GM19351 (cell line): ENCODE measurements at regions not wholly inside any gene's neighbourhood (a gene's known extent, or its start where the extent isn't known, plus 50 kb on each side); places are given as distances from the start of the nearest gene placed in this dataset.

Source experiments
- ATAC-seq: cut with Tn5 transposase; IDR thresholded peaks from one replicate; pipeline ENCODE4 v1.9.1; 2021; ENCODE audit warnings: mild to moderate bottlenecking, moderate library complexity; ENCODE audit not compliant: unreplicated experiment

- no peak for ATAC-seq
Observed at GRCh38 chr21:39029900-39030884, 153.1 kb downstream of the PSMG1 start.

- ATAC-seq: no peak
Observed at GRCh38 chr21:39029086-39029755, 154.0 kb downstream of the PSMG1 start.

- ATAC-seq: no peak
Observed at GRCh38 chr21:39025198-39025597, 158.1 kb downstream of the PSMG1 start.

GRCh38 chr21:39024538-39024937 lies 158.7 kb downstream of the PSMG1 start:
- ATAC-seq: no peak

GRCh38 chr21:39022863-39023693 lies 160.2 kb downstream of the PSMG1 start:
- no peak for ATAC-seq

GRCh38 chr21:39022466-39022862 lies 160.8 kb downstream of the PSMG1 start:
- ATAC-seq: no peak

- ATAC-seq: no peak
Observed at GRCh38 chr21:39022035-39022434, 161.2 kb downstream of the PSMG1 start.

GRCh38 chr21:39021478-39021832 lies 161.8 kb downstream of the PSMG1 start:
- no peak for ATAC-seq

GRCh38 chr21:39020751-39021477 lies 162.3 kb downstream of the PSMG1 start:
- ATAC-seq: no peak

GRCh38 chr21:39018730-39019129 lies 164.5 kb downstream of the PSMG1 start:
- ATAC-seq: no peak

- ATAC-seq: peak; percentile 98
Observed at GRCh38 chr21:39016740-39017315, 166.4 kb downstream of the PSMG1 start.

- ATAC-seq: no peak
Observed at GRCh38 chr21:39014747-39015146, 168.5 kb downstream of the PSMG1 start.

- no peak for ATAC-seq
Observed at GRCh38 chr21:39012326-39013230, 170.7 kb downstream of the PSMG1 start.

- no peak for ATAC-seq
Observed at GRCh38 chr21:39011911-39012310, 171.3 kb downstream of the PSMG1 start.

- ATAC-seq: no peak
Observed at GRCh38 chr21:39010629-39011404, 172.4 kb downstream of the PSMG1 start.

- no peak for ATAC-seq
Observed at GRCh38 chr21:39009587-39010225, 173.5 kb downstream of the PSMG1 start.

- ATAC-seq: no peak
Observed at GRCh38 chr21:39007985-39008384, 175.3 kb downstream of the PSMG1 start.

- no peak for ATAC-seq
Observed at GRCh38 chr21:39007532-39007931, 175.7 kb downstream of the PSMG1 start.
